Activated CD4-positive, CD25-positive, alpha-beta regulatory T cell treated with anti-CD3 and anti-CD28 coated beads, Interleukin-2, amount 50 U/mL, for 24 hours (primary cell): ENCODE measurements at regions not wholly inside any gene's neighbourhood (a gene's known extent, or its start where the extent isn't known, plus 50 kb on each side); places are given as distances from the start of the nearest gene placed in this dataset.

Source experiments
- ATAC-seq, 2 donors: fragments of 150-1000 bp; cut with Tn5 transposase; one replicate each; pipeline ENCODE4 v1.10.0; 2021; ENCODE audit warnings: mild to moderate bottlenecking in 1 of 2, moderate library complexity in 1 of 2

DNA sequence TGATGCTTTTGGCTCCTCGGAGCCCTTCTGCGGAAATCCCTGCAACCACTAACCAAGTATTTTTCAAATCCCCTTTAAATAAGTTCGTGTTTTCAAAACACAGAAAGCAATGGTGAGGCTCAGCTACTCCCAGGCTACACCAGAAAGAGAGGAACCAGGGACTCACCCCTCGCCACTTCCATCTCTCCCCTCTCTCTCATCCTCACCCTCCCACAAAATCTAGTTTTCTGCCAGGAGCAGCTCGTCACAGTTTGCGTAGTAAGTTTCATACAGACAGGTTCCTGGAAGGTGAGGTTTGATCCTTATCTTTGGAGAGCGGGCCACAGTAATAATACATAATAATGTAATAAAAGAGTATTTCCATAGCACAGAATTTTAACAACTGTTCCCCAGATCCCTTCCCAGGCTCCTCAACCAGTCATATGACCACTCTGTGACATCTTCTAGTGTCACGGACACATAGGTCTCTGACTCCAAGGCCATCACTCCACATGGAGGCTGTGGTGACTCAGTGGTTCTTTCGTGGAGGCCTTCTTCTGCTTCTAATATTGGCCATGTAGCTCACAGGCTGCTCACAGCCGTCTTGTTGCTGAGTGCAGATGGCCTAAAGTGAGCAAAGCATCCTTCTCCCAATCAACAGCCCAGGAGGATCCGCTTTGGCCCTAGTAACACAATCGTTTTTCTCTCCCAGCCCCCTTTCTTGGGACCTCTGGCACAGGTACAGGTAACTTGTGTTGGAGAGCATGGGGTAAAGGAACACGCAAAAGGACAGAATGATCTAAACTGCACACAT lies 295.7 kb downstream of the CDC5L start:
- ATAC-seq: no peak

DNA sequence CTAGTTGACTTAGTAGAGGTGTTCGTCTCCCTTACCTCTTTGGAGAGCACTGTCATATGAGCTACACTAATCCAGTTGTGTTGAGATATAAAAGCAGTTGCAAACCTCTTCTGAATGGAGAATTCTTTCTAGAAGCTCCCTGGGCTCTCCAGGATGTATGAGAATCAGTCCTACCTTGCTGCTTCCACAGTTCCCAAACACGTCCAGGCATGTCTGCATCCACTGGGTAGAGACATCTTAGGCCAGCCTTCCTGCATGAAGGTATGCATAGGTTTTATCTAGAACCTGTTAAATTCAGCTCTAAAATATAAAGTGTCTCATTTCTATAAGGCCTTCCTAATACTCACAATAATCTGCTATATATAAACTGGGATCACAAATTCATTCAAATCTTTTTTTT lies 297.7 kb downstream of the CDC5L start:
- no peak for ATAC-seq

DNA sequence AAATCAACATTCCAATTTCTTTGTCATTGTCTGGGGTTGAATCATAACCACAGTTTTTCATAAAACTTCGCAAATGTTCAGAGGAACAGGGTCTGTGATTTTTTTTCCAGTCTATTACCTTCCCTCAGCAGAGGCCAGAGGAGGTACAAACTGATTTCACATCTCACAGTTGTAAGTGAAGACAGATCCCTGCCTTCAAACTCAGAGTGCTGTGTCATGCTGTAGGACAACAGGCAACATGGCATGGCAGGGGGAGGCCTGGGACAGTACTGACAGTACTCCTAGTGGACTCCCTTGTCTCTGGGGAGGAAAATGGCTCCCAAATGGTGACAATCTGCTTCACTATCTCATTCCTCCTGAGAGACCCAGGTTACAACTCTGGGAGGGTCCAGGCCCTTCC lies 308.6 kb downstream of the CDC5L start:
- ATAC-seq: no peak

DNA sequence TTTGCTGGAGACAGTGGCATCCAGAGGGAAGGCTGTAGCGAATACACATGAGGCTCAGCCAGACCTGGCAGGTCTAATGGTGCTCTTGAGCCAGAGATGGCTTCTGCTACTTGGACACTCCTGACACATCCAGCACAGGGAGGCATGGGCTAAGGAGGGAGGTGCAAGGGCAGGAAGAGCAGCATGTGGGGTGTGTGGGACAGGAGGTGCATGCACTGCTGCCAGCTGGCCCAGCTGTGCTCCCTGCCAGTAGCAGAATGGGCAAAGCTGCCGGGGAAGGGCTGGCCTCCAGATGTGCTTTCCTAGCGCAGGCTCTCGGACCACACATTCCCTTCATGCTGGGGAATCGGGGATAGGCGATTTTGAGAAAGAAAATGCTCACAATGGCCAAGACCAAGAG lies 309.2 kb downstream of the CDC5L start:
- ATAC-seq: no peak

DNA sequence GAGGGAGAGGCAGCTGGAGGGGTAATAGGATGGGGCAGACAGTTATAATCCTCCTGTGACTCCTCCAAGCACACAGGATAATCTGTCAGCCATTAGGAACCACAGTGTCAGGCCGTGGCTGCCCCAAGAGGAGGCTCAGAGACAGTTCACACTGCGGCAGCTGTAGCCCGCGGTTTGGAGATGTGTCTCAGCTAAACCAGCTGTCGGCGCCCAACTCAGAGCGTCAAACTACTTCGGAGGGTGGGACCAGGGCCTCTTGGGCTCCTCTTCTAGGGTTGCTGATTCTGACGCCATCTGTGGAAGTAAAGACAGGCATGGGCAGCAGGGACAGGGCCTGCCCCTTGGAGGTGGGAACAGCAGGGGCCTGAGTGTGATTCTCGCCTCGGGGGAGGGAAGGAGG lies 309.8 kb downstream of the CDC5L start:
- ATAC-seq: no peak

DNA sequence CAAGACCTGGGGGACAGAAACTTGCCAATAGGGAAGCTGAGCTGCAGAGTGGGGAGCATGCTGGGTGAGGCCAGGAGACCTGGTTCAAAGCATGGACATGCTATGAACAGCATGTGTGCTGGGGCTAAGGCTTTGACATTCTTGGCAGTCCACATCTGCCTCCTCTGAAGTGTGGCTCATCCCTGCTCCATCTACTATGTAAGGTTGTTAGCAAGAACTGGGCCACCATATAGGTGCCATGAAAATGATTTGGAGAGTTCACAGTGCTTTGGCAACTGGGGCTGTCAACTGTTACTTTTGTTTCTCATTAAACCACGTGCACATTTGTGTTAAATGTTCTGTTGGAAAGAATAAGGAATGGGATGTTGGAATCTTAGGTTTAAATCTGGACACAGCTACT lies 311.1 kb downstream of the CDC5L start:
- ATAC-seq: no peak

DNA sequence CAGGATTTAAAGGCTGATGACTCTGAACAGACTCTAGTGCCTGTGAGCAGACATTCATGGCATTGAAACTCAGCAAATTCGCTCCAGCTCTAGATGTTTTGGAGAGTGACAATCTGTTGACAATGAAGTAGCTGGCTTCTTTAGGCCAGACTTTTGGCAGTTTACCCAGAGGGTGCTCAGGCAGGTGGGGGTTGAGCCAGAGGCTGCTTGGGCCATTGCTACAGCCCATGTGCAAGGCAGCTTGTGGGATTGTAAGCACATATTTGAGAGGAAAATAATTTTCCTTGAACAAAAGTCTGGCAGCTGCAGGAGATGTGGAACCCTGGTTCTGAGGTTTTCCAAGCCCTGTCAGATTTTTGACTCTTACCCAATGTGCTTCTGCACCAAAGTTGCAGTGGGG lies 311.6 kb downstream of the CDC5L start:
- ATAC-seq: no peak

DNA sequence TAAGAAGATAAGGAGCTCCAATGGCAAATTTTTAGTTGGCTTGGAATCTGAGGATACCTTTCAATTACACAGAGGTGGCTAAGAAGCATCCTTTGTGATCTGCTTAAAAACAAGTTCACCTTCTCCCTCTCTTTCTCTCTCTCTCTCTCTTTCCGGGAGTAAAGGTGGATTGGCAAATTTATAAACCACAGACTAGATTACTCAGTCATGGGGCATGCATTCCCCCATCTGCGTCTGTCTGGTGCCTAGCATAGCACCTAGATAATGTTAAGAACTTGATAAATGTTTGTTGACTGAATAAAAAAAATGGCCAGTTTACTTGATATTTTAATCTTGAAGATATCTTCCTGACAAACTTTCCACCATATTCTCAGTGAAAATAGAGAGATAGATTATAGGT lies 312.3 kb downstream of the CDC5L start:
- no peak for ATAC-seq

DNA sequence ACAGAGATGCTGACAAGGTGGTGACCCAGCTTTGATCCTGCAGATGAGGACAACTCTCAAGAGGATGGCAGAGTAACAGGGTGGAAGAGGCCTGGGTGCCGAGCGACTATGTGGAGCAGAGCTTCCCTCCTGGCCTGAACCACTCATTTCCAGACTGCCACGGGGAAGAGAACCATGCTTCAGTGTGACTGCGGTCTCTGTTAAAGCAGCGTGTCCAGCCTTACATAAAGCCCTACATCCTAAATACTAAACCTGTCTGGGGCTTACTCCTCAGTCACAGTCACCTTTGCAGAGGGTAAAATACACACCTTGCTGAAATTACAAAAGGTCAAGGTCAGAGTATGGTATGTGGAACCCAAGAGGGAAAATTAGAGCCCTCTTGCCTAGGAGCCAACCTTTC lies 312.9 kb downstream of the CDC5L start:
- ATAC-seq: no peak

DNA sequence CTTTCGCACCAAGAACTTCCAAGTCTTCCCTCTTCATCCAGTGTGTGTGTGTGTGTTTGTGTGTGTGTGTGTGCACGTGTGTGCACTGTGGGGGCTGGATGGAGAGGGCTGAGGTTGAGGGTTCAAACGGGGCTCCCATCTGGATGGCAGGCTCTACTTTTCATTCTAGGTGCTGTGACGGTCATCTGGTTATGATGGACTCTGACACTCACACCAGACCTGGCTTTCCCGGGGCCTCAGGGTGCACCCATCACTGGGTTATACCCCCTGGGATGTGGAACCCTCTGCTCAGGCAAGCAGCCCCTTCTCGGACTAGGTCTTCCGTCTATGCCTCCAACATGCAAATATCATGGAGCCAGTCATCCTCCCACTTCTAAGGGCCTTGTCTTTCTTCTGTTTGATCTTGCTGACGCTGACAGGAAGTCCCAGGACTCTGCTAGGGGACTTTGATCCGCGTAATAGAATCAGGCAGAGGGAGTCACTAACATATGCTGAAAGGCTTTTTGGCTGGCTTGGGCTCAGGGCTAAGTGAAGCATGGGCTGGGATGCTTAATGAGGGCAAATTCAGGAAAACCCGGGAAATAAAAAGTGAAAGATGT lies 313.6 kb downstream of the CDC5L start:
- ATAC-seq: peak in 1 of 2 donors; percentile 19

DNA sequence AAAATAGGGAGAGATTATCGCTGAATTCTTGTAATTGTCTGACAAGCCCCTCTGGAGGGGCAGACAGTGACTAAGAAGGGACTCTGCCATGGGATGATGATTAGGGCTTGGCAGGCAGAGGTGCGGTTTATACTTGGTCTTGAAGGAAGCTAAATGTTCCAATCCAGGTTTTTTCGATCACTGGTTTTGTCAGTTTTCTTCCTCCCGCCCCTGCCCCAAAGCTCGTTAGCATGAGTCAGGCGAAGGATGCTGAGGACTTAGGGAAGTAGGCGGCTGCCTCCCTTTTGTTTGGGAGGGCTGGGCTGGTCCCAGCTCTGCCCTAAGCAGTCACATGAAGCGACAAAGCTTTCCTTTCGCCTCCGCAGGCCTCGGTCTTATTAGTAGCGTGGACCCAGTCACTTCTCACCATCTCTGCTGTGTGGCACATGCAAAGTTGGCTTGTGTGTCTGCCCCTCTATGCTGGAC lies 314.2 kb downstream of the CDC5L start:
- ATAC-seq: no peak

DNA sequence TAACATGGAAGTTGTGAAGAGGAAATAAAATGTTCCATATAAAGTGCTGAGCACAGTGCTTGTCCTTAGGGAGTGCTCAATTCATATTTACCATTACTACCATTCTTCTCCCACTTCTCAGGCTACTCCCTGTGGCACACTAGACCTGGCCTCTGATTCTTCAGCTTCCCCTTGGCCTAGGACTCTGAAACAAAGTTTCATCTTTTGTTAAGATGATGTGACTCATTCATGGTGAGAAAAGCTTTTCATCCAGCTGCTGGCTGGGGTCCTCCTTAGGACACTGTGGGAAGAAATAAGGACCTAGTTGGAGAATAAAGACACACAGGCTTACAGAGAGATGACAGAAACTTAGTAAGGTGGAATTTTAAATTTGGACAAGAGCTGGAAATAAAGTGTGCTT lies 314.8 kb downstream of the CDC5L start:
- ATAC-seq: no peak

DNA sequence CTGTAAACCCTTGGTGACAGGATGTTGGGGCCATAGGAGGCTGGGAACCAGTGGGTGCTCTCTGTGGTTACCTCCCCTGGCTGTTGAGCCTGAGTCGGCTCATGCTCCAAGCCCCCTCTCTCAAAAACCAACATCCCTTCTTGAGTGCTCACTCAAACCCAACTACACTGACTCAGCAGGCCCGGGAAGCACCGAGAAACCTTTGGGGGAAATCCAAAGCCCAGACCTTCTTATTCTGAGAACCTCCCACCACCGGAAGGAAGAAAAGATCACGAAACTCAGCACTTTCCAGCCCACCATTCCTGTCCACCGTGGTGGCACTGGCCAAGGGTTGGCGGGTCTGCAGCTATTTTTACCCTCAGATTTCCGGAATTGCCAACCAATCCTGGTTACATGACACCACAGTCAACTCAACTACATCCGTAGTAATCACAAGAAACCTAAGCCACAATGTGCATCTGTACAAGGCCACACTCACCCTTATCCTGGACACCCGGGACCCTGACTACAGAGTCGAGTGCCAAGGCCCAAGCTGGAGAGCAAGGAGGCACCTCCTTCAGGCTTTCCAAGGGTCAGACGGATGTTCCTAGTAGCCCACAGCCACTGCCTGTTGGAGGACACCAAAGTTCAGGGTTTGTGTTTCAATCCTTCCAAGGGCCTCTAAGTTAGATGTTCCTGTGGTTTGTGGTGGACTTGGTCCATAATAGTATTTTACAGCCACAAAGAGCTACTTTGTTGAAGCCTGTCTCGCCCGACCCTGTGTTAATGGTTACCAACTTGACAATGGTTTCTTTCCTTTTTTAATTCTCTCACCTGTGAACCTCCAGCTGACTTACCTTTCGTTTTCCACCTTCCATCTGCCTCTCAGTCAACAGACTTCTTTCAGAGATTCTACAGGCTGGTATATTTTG lies 317.0 kb downstream of the CDC5L start:
- ATAC-seq: peak; percentile 55 to 73

DNA sequence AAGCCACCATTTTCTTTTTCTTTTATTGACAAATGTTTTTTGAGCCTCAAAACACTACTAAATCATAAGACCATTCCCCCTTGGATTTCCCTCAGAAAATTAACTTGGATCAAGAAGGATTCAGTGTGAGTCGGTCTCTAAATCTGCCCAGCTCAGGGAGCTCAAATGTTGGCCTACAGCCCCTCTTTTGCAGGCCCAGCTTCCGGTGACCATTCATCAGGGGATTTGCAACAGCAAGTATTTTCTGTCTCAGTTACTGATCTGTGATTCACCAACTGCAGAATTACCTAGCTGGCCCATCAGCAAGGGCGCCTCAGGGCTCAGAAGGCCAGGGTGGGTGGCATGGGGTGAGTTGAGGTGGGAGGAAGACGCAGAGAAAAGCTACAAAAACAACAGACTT lies 318.1 kb downstream of the CDC5L start:
- no peak for ATAC-seq

DNA sequence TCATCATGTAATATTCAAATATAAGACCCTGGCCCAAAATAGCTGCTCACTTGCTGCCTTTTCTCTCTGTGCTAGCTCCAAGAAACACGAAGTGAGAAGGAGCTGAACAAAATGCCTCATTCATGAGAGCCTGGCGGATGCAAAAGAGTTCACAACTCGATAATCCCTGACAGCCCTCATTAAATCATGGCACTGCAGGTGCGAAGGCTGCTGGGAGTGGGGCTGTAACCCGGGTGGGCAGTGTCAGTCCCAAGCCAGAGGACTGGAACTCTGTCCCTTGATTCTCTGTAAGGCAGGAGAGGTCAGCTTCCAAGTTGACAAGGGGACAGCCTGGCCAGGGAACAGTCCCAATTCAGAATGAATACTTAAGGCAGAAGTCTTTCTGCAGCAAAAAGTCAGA lies 318.5 kb downstream of the CDC5L start:
- ATAC-seq: no peak

DNA sequence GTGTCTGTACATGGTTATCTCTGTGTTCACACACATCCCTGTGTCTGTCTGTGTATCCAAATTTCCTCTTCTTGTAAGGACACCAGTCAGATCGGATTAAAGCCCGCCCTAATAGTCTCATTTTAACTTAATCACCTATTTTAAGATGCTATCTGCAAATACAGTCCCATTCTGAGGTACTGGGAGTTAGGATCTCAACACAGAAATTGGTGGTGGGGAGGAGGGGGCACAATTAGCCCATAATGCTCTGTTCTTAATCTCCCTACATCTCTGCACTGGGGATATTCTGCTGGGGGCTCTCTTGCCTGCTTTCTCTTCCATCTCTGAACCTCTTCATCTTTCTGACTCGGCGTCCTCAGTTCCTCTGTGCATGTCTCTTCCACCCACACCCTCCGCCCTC lies 320.7 kb downstream of the CDC5L start:
- no peak for ATAC-seq

DNA sequence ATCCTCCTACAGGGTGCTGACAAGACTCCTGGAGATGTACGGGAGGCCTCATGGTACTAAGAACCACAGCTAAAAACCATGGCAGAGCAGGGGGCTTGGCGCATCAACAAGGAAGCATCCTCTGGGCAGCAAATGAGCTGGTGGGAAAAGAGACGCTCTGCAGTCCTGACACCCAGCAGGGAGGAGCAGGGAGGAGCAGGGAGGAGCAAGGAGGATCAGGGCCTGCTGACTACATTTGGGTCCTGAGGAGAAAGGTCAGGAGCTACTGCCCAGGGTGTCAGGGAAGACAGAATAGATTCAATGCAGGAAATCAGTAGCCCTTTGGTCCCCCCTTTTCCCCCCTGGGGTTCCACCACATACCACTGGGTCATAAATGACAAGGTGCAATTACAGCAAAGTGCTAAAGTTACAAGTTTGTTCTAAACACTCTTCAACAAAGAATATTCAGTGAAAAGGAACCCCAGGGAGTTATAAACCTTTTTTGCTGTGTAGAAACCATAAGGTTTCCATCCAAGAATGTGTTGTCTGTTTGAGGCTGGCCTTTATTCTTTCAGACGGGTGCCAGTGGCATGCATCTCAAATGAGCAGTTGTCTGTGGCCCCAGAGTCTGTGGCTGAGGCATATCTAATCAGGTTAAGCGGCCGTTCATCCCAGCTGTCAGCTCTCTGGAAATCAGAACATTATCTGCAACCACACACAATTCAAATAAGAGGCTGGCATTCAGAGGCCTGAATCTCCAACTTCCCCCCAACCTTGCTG lies 325.0 kb downstream of the CDC5L start:
- ATAC-seq: no peak

DNA sequence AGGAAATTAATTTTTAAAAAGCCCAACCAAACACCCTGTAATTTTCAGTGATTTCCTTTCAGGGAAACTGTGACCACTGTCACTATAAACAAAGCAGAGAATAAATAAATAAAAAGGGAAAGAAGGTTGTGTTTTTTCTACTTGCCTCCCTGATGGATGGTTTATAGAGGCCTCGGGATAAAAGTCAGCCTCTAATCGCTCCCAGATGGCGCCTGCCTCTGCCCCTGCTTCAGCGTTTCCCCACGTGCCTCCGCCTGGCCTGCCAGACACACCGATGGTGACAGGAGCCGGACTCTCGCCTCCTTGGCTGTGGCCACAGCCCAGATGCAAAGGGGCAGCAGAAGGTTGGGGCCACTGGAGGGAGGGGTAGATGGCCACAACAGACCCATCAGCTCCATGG lies 327.7 kb downstream of the CDC5L start:
- ATAC-seq: no peak

DNA sequence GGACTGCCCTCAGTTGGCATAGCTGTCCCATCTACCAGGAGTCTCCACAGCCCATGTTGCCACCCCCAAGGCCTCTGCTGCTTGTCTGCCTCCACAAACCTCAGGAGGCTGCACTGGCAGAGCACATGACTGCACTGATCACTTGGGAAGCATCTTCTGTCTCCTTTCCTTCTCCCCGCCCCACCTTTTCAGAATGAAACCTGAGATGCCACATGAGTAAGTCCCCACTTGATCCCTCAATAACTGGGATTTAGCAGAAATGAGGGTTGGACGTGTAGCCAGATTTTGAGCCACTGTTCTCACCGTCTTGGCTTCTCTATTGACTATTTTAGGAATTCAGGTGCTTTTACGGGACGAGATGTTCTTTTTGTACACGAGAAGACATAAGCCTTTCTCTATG lies 328.4 kb downstream of the CDC5L start:
- ATAC-seq: no peak

DNA sequence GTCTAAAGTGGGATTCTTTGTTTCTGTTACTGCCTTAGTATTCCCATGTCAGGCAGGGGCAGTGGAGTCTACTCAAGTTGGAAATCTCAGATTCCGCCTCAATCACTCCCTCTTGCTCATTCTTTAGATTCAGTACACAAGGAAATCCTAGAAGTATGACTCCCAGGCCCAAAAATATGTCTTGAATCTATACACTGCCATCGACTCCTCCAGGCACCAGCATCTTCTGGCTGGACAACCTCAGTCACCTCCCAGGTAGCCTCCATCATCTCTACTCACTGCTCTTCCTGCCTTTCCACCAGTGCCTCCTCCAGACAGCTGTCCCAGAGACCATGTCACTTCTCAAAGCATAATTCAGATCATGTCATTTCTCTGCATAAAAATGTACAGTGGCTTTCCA lies 329.9 kb downstream of the CDC5L start:
- ATAC-seq: no peak

DNA sequence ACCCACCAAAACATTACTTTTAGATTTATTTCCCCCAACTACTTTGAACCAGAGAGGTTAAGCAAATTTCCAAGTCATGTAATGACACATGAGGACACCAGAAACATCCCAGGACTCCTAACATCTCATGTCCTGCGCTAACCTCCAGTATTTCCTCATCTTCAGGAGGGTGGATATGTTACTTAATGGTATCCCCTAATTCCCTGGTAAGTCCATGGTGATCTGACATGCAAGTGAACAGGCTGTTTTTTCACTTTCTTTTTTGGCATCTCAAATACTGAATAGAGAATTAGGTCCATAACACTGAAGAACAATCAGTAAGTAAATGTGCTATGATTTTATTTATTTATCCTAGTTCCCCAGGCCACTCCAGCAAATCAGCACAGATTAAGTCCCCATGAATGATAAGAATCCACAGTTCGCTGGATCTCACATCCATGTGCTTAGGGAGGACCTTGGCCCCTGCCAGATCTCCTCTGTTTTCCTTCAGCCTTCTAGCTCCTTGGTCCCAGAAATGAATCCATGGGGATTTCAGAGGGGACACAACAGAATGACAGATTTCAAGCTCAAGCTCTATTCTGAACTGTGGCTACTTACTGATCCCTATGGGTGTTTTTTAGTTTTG lies 334.6 kb downstream of the CDC5L start:
- no peak for ATAC-seq

DNA sequence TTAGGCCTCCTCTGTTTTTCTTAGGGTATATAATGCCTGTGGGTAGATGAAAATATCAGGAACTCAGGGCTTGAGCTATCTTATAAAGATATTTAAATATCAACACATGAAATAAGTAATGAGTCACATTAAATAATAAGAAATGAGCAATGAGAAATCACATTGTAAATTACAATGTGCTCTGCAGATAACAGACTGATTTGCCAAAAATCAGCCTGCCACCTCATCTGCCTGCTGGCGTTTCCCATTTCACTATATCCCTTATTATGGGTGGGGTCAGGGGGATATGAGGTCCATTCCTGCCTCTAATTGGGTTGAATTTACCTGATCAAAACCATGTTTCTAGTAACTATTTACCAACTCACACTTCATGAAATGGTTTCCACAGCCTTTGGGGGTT lies 335.2 kb downstream of the CDC5L start:
- no peak for ATAC-seq
